GM19324 (cell line): ENCODE measurements at regions not wholly inside any gene's neighbourhood (a gene's known extent, or its start where the extent isn't known, plus 50 kb on each side); places are given as distances from the start of the nearest gene placed in this dataset.

Experiments used
- ATAC-seq: cut with Tn5 transposase; IDR thresholded peaks from one replicate; pipeline ENCODE4 v1.9.1; 2021; ENCODE audit warnings: mild to moderate bottlenecking, moderate library complexity; ENCODE audit not compliant: unreplicated experiment, low FRiP score

DNA sequence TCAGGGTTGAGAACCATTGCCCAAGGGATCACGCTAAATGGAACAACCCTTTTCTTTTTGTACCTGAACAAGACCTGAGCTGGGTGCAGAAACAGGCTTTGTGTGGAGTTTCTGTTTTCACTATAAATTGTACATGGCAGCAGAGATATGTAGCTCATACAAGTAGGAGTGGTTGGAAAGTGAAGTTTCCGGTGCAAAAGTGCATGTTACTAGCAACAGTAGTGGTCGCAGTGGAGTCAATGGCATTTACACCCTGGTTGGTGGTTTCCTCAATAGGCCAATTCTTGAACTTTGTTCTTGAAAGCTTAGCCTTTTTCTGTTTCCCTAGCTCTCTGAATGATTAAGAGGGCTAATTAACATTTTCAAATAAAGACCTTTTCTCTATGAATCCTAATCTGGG, 170.7 kb downstream of the NEBL start:
- ATAC-seq = no peak

DNA sequence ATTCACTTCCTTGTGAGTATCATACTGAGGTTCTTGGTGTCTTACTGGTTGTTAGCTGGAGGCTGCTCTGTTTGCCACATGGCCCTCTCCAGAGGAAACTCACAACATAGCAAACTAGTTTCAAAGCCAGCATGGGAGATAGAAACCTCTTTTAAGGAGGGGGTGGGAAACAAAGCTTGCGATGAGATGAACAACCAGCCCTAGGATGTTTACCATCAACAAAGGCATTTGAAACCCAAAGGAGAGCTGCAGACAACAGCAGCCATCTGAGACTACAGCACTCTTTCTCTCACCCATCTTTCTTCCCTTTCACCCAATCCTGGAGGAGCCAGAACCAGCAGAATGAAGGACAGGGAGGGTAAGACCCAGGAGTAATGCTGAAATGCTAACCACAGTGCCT, 182.1 kb downstream of the NEBL start:
- ATAC-seq = no peak

DNA sequence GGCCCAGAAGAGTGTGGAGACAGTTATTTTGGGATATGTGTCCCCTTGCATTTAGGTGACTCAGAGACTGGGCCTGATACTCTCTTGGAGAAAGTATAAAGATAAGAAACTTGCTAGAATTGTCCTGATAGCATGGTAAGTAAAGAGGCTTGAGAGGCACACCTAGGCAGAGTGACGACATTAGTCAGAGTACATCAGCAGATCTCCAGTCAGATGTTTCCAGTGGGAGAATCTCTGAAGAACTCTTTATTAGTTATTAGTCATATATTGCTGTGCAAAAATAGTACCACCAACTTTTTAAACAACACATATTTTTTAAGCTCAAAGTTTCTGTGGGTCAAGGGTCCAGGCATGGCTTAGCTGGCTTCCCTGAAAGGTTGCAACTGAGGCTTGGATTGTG, 182.6 kb downstream of the NEBL start:
- no peak for ATAC-seq

DNA sequence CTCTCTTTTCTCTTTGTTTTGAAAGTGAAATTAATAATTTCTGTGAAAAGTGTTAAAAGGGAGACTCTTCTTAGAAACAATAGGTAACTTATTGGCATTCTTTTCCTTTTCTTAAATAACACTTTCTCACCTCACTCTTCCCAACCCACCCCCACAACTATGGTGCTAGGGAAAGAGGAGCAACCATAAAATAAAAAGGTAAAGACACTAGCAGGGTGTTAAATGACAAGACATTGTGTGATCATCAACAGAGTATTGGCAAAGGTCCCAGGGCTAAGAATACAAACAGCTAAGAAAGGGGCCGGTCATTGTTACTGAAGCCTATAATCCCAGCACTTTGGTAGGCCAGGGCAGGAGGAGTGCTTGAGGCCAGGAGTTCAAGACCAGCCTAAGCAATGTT, 183.7 kb downstream of the NEBL start:
- ATAC-seq = no peak

DNA sequence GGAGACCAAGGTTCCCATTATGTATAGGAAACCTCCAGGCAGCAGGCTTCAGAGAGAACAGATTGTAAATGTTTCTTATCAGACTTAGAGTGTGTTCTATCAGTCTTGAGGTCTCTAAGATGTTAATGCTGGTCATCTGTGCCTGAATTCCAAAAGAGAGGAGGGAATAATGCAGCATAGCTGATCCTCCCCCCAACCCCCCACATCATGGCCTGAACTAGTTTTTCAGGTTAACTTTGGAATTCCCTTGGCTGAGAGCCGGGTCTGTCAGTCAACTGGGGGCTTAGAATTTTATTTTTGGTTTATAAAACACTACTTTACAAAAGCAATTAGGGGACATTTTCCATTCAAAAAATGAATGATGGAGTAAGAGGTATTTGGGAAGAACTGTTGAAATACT, 184.3 kb downstream of the NEBL start:
- no peak for ATAC-seq

DNA sequence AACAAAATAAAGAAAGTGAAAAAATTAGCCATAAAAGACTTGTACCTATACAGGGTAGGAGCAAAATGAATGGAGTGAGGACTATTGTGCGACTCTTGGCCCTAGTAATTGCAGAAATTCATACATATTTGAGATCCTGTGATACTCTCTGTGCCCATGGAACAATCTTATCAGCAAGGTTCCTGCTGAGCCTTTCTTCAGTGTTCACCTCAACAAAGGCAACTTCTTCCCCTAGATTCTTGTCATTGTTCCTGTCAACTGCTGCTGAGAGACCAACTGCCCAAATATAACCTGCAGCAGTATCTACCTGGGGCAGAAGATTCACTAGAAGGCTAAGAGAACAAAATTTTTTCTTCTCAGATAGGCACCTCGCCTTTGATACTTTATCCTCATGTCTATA, 187.4 kb downstream of the NEBL start:
- no peak for ATAC-seq

DNA sequence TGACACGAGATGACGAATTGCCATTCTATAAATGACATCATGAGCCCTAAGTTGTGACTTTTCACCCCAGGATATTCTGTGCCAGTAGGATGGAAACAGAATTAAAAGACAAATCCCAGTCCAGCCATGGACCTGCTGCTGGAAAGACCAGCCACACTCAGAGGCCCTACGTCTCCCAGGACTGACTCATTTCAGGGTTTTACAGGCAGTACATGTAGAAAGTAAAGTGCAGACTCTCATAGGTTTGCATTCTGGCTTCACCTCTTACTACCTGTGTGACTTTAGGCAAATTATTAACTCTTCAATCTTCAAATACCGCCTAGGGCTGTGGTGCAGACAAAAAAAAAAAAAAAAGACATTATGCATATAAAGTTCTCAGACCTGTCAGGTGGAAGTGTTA, 188.8 kb downstream of the NEBL start:
- no peak for ATAC-seq

DNA sequence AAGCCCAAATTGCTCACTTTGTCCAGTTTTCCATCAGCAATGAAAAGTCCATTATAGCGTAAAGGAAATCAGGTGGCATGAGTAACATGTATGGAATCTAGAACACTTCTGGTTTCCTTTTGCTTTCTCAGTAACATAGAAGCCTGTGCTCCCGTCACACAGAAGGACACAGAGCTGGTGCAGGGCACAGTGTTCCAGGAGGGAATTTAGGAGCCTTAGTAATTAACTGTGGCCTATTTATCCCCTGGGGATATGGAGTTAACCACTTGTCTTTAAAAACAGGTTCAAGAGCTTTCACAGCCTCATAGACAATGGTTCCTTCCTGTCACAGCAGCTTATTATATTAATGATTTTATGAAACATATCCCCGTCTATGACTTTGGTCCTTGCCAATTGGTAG, 189.9 kb downstream of the NEBL start:
- no peak for ATAC-seq

DNA sequence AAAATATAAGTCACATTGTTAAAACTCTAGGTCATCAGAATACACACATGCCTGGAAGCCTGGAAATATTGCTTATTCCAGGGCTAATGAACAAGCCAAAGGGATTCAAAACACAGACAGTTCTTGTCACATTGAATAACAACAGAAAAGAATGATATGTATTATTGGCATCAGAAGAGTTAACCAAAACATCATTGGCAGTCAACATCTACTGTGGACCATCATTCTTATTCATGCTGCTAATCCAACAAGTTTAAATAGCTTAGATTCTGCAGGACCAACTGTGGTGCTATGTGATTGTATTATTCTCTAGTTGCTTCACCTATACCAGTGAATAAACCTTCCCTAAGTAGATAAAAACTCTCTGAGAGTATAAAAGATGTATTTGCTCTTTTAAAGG, 198.3 kb downstream of the NEBL start:
- no peak for ATAC-seq

DNA sequence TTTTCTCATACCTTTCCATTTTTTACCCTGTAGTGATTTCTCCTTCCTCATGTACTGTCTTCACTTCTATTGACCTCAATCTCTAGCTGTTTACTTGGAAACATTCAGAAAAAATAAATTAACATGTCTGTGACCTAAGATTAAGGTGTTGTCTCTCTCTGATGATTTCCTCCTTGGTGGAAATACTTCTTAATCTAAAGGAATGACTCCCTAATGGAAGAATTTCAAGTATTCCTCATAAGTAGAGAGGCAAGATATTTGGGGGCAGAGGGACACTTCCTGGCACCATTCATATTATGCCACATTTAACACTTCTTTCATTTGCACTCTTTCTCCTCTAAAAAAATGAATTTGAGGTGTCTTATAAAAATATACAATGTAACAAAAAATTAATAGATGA, 202.8 kb downstream of the NEBL start:
- ATAC-seq = no peak

DNA sequence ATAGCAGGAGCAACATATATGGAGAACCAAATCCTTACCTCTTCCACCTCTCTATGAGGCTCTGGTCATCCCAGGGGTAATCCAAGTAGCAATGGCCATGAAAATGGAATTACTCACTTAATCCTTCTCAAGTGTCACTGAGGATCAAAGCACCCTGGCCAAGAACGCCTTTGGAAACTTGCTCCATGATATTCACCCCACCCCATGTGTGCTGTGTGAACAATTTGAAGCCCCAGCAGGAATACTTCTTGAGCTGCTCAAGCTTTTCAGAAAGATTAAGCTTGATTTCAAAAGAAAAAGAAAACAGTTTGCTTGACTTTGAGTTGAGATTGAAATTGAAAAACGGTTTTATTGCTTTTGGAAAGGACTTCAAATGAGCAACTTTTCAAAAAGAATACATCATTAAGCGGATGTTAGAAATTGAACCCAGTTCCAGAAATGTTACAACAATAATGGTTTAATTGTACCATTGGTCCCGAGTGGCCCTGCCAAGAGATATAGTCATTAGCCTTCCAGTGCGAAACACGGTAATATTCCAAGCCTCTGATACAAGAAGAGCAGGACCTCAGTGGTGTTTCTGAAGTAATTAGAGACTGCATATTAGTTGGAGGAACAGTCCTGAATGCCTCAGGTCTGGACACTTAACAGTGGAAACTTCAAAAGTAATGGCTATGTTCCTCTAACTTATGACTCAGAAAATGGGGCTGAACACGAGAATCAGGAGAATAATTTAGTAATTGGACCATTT, 208.1 kb downstream of the NEBL start:
- ATAC-seq = no peak

DNA sequence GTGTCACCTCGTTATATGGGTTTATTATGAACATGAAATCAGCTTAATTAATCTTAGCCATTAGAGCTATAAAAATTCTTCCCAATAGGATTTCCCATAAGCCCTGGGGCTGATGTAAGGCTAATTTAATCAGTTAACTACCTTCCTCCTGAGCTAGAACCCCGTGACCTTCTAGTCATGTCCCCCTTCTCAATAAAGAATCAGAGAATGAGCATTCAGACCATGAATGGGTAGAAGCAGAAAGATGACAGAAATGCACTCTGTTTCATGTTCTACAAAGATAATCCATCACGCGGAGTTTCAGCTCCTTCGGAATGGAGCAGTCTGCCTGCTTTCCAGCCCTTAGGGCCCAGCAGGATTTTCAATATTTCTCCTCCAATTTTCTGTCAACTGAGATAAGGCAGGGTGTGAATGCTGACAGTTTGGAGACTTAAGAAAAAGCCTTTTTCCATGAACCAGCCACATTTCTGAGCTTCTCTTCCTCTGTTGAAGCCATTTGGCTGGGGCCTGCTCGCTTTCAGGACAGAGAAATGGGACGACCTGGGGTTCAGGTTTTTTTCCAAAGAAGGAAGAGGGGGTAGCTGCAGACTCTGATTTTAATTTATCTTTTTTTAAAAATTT, 211.0 kb downstream of the NEBL start:
- ATAC-seq = no peak

DNA sequence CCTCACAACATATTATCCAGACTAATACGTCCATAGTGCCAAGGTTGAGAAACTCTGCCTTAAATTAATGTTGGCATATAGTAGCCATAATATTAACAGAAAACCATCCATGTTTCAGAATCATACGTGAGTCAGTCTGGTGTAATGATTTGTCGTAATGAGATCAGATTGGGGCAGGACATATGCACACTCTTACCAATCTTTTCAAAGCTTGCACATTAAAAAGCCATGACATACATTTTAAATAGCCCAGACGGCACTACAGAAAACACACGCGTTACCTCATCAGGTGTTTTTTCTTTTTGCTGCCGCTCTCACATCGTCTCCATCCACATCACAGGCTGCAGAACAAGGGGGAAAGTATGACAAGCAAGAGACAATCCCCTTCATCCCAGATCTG, 211.6 kb downstream of the NEBL start:
- no peak for ATAC-seq

DNA sequence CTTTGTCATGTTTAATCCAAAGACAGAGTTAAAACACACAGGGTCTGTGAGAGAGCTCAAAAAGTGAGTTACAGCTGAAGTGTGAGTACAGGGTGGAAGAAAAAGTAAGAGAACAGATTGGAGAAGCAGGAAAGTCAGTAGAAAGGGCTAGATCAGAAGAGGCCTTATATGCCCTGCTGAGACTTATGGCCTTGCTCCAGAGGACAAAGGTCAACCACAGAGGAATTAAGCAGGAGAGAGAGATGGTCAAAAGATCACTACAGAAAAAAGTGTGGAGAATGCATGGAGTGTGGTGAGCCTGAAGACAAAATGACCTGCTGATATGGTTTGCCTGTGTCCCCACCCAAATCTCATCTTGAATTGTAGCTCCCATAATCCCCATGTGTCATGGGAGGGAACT, 213.8 kb downstream of the NEBL start:
- ATAC-seq = no peak

DNA sequence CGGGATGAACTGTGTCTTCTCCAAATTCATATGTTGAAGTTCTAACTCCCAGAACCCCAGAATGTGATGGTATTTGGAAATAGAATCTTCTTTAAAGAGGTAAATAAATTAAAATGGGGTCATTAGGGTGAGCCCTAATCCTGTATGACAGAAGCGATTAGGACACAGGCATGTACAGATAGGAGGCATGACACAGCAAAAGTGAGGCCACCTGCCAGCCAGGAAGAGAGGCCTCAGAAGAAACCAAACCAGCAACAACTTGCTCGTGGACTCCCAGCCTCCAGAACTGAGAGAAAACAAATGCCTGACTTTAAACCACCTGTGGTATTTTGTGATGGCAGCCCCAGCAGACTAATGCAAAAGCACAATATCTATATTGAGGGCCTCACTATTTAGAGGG, 214.3 kb downstream of the NEBL start:
- ATAC-seq = no peak

DNA sequence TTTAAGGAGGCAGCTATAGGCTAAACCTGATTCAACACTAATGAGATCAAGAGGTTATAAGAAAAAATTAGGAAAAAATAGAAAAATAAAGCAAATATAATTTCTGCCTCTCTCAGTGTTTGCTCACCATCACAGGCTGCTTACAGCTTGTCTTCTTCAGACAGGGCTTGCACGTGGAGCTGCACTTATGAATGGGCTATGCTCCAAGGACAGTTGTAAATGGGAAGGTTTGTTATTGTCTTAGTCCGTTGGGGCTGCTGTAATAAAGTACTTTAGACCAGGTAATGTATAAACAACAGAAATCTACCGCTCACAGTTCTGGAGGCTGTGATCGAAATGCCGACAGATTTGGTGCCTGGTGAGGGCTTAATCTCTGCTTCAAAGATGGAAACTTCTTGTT, 219.8 kb downstream of the NEBL start:
- ATAC-seq = no peak

DNA sequence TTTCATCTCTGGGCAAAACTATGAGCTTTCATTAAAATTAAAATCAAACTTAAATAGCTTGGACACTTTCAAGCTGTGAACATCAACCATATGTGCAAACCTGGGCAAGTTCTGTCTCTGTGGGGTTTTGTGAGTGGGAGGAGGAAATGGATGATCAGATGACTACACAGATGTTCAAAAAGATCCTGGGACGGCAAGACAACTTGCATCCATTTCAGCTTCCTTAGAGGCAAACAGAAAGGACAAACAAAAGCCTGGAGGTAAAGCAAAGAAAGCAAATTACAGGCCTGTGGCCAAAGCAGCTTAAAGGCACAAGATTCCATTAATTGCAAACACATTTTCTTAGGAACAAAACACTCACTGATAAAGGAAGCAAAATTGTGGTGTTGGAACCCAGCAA, 222.2 kb downstream of the NEBL start:
- ATAC-seq = no peak

DNA sequence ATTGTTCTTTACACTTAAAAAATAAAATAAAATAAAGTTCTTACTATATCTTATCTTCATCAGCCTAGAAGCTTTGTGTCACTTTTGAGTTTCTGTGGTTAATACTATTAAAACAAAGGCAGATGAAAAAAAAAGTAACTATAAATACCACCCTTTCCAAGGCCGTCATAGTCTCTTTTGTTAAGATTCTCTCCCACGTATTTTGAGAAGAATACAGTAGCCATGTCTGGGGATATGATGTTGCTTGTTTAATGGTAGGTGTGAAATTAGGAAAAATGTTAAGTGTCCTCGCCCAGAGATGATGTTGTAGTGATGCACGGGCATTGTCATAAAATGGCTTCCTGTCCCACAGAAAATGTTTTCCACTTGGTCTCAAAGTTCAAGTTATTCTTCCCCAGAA, 223.9 kb downstream of the NEBL start:
- ATAC-seq = no peak

DNA sequence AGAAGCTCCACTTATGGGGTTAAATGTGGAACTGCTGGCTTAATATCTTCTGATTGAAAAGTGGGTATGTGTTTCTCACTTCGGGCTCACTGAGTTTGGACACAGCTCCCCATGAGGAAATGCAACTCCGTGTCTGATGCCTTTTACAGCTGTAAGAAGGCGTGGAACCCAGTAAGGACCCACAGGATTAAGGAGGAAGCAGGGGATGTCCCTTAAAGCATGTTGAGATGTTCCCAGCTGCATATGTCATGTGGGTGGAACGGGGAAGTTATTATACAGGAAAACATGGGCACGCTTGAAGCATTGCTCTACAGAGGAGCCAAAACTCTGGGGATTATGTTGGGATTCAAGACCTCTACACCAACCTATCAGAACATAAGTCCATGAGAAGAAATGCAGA, 224.4 kb downstream of the NEBL start:
- ATAC-seq = no peak

DNA sequence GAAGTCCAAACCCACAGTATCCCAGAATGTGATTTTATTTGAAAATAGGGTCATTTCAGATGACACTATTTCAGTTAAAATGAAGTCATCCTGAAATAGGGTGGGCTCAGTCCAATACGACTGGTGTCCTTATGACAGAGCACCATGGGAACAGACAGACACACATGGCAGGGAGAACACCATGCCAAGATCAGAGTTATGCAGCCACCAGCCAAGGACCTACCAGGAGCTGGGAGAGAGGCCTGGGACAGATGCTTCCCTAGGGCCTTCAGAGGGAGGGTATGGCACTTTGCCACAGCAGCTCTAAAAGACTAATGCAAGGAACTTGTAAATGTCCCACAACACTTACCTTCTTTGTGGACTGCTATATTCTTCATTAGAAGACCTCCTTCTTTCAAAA, 226.5 kb downstream of the NEBL start:
- ATAC-seq = no peak

DNA sequence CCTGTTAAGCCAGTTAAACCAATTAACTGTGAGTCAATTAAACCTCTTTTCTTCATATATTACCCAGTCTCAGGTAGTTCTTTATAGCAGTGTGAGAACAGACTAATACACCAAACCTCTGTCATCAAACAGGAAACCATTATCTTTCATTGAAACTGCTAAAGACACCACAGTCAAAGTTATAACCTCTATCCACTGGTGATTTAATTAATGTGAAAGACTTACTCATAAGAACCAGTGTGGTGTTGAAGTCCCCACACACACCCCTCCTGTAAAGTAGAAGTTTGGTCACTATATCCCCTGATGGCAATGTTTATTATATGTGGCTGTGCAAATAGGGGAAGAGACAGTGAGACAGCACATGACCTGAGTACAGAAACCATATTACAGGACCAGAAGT, 228.1 kb downstream of the NEBL start:
- ATAC-seq = no peak

DNA sequence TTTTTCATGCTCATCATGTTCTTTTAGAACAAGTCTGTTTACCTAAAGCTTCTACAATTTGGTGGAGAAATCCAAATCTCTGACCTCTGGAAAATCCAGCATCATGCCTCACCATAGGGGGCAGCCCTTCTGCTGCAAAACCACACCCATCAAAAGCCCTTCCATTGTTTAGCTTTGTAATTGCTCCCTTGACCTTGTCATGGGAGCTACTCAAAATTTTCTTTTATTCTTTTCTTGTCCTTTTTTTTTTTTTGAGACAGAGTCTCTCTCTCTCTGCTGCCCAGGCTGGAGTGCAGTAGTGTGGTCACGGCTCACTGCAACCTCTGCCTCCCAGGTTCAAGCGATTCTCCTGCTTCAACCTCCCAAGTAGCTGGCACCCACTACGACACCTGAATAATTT, 234.4 kb downstream of the NEBL start:
- no peak for ATAC-seq

DNA sequence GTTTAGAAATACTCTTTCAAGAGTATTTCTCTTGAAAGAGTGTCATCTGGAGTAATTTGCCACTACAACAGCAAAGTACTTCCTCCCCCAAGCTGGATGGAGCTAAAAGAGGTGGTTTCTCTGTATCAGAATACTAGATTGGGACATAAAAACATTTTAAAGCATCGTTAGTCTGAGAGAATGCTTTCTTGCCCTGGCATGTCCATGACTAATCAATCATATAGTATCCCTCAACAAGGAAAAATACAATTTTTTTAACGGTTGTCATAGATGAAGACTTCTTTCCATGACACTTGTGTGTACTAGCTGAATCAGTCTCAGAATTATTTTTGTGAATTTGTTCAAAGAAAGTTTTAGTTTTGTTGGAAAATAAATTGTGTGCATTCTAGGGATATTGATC, 237.9 kb downstream of the NEBL start:
- no peak for ATAC-seq
